Left ventricle myocardium inferior (tissue), 1 donor: ENCODE measurements at regions not wholly inside any gene's neighbourhood (a gene's known extent, or its start where the extent isn't known, plus 50 kb on each side); places are given as distances from the start of the nearest gene placed in this dataset.
"Not testable (repeated sequence)": the region's sequence is repeated elsewhere in the genome, so short reads cannot be mapped to it uniquely, and the experiment has no call there.

Source experiments
- DNase-seq: peaks from one replicate; pipeline ENCODE4 v3.0.0-alpha.2; 2020
- H3K27ac ChIP-seq: fragments of 200-600 bp; replicated peaks from 2 replicates; pipeline ENCODE4 v1.8.0; 2021
- H3K27me3 ChIP-seq: fragments of 200-600 bp; 2 replicates; pipeline ENCODE4 v1.8.0; 2021; ENCODE audit warnings: low read depth
- H3K36me3 ChIP-seq: fragments of 200-600 bp; 2 replicates; pipeline ENCODE4 v1.8.0; 2021
- H3K4me1 ChIP-seq: fragments of 200-600 bp; 2 replicates; pipeline ENCODE4 v1.8.0; 2021
- H3K4me3 ChIP-seq: fragments of 200-600 bp; 2 replicates; pipeline ENCODE4 v1.8.0; 2021; ENCODE audit warnings: mild to moderate bottlenecking, moderate library complexity
- H3K9me3 ChIP-seq: fragments of 200-600 bp; replicated peaks from 2 replicates; pipeline ENCODE4 v1.8.0; 2021
- intact Hi-C: fragments of 100-400 bp; cut with micrococcal nuclease; formaldehyde crosslinking; loops from one replicate; pipeline ENCODE4 v1.11.0; 2022
- TF ChIP-seq, protein P1 (sequence below): fragments of 200-600 bp; IDR thresholded peaks from 2 replicates; pipeline ENCODE4 v1.8.0; 2021; ENCODE audit warnings: antibody characterized with exemption, mild to moderate bottlenecking, borderline replicate concordance
- donor health status: DM: no; HTN: yes; CAD: no; lungs with severe emphysema.

DNA sequence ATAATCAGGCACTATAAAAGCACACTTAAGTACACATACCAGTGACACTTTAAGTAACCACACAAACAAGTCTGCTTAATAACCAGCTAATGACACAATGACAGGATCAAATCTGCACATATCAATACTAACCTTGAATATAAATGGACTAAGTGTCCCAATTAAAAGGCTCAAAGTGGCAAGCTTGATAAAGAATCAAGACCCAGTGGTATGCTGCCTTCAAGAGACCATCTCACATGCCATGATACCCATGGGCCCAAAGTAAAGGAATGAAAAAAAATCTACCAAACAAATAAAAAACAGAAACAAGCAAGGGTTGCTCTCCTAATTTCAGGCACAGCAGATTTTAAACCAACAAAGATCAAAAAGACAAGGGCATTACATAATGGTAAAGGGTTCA, 470.4 kb downstream of the TRHDE start:
- Histone ChIP-seq H3K4me3 (no peak overlapping the region), H3K27me3 (no peaks in the 10 kb centered on the region), H3K27ac (no peak overlapping the region), H3K4me1 (no peaks in the 10 kb centered on the region), H3K36me3 (no peaks in the 10 kb centered on the region), H3K9me3 (peaks cover 25% of the 10 kb centered on the region)
- TF ChIP-seq, protein P1, sequence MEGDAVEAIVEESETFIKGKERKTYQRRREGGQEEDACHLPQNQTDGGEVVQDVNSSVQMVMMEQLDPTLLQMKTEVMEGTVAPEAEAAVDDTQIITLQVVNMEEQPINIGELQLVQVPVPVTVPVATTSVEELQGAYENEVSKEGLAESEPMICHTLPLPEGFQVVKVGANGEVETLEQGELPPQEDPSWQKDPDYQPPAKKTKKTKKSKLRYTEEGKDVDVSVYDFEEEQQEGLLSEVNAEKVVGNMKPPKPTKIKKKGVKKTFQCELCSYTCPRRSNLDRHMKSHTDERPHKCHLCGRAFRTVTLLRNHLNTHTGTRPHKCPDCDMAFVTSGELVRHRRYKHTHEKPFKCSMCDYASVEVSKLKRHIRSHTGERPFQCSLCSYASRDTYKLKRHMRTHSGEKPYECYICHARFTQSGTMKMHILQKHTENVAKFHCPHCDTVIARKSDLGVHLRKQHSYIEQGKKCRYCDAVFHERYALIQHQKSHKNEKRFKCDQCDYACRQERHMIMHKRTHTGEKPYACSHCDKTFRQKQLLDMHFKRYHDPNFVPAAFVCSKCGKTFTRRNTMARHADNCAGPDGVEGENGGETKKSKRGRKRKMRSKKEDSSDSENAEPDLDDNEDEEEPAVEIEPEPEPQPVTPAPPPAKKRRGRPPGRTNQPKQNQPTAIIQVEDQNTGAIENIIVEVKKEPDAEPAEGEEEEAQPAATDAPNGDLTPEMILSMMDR, result no peak
- intact Hi-C loops, result no loop called here
- DNase-seq, result no peak

DNA sequence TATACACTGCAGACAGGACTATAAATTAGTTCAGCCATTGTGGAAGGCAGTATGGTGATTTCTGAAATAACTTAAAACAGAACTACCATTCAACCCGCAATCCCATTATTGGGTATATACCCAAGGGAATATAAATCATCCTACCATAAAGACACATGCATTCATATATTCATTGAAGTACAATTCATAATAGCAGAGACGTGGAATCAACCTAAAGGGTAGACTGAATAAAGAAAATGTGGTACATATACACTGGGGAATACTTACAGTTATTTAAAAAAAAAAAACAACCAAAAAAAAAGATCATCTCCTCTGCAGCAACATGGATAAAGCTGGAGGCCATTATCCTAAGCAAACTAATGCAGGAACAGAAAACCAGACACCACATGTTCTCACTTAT, 473.9 kb downstream of the TRHDE start:
- Histone ChIP-seq H3K36me3 (no peaks in the 10 kb centered on the region), H3K4me3 (no peak overlapping the region), H3K27me3 (no peaks in the 10 kb centered on the region), H3K27ac (no peak overlapping the region), H3K4me1 (no peaks in the 10 kb centered on the region), H3K9me3 (peaks cover 24% of the 10 kb centered on the region)
- TF ChIP-seq, protein P1, result no peak
- intact Hi-C loops, result no loop called here
- no peak for DNase-seq

DNA sequence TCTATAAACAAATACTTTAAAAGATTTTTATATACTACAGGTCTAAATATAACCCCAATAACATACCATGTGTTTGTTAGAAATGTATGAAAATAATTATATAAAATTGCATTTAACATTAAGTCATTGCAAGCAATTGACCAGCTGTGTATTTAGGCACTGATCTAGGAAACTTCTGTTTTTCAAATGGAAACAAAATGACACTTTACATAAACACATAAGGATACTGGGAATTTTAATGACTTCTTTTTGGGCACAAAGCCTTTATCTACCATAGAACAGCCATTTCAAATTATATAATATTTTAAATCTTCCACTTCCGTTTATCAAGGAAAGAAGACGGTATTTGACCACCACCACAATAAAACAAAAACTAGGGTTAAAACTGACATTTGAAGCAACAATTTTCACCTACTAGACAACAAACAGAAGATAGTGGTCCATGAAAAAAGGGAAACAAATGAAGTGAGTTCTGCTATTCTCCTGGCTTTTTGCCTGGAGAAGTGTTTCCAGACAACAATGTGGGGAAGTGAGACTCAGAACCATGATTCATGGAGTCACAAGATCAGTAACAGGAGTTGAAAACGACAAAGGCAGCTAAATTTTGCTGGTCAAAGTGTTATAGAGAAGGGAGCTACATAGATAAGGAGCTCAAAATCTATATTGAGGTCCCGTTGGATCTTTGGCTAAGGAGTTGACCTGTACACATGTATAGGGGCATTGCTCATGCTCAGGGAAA, 475.1 kb downstream of the TRHDE start:
- DNase-seq, result no peak
- no peak overlapping the region for H3K27ac ChIP-seq
- H3K27me3 ChIP-seq, result no peaks in the 10 kb centered on the region
- intact Hi-C loops, result no loop called here
- no peak overlapping the region for H3K4me3 ChIP-seq
- H3K36me3 ChIP-seq, result no peaks in the 10 kb centered on the region
- TF ChIP-seq, protein P1, result no peak
- H3K4me1 ChIP-seq, result no peaks in the 10 kb centered on the region
- H3K9me3 ChIP-seq, result peaks cover 12% of the 10 kb centered on the region

DNA sequence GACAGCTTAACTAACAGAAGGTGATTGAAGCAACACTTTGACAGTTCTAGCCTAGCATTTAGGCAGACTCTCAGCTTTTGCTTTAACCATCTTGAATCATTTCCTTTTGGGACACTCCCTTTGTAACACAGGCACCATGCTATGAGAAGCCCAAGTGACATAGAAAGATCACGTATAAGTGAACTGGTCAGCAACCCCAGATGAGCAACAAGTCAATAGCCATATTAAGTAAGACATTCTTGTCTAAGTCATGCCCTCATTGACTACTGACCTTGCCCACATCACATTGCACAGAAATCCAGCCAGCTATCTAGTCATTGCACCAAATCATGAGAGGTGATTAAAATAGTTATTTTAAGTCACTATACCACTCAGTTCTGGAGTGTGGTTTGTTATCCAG, 476.8 kb downstream of the TRHDE start:
- no peaks in the 10 kb centered on the region for H3K27me3 ChIP-seq
- TF ChIP-seq, protein P1, result no peak
- no peaks in the 10 kb centered on the region for H3K9me3 ChIP-seq
- DNase-seq, result no peak
- no peak overlapping the region for H3K27ac ChIP-seq
- H3K4me1 ChIP-seq, result no peaks in the 10 kb centered on the region
- H3K4me3 ChIP-seq, result no peak overlapping the region
- intact Hi-C loops, result no loop called here
- H3K36me3 ChIP-seq, result no peaks in the 10 kb centered on the region

DNA sequence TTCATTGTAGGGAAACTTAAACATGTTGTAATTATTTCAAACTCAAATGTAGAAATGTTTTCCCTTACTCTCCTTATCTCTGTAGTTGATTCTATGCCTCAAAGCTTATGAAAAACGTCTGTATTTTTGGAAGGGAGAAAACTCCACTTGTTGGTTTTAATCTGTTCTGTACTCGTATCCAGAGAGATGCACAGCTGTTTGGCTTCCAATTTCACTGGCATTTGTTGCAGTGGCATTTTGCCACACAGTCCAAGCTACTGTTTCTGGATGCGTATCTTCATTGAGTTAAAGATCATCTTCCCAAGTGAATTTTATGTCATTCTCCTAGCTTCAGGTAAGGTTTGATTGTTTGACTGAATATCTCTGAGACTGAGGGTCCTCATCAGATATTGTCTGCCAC, 481.4 kb downstream of the TRHDE start:
- no peaks in the 10 kb centered on the region for H3K4me1 ChIP-seq
- no peak overlapping the region for H3K27ac ChIP-seq
- intact Hi-C loops, result no loop called here
- H3K36me3 ChIP-seq, result no peaks in the 10 kb centered on the region
- no peak for DNase-seq
- no peak overlapping the region for H3K4me3 ChIP-seq
- H3K27me3 ChIP-seq, result no peaks in the 10 kb centered on the region
- TF ChIP-seq, protein P1, result no peak
- peaks cover 9% of the 10 kb centered on the region for H3K9me3 ChIP-seq

DNA sequence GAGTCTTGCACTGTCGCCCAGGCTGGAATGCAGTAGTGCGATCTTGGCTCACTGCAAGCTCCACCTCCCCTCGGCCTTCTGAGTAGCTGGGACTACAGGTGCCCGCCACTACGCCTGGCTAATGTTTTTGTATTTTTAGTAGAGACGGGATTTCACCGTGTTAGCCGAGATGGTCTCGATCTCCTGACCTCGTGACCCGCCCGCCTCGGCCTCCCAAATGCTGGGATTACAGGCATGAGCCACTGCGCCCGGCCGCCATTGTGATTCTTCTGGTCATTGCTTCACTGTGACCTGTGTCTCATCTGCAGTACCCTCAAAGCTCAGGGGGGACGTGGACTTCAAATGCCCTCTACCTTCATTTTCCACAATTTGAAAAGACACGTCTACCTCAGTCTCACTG, 481.9 kb downstream of the TRHDE start:
- H3K27ac ChIP-seq, DNase-seq, H3K4me3 ChIP-seq, H3K36me3 ChIP-seq, H3K27me3 ChIP-seq, H3K4me1 ChIP-seq, intact Hi-C loops: not testable (repeated sequence)
- H3K9me3 ChIP-seq, result peaks cover 14% of the 10 kb centered on the region
